ENCODE measurements at regions not wholly inside any gene's neighbourhood (a gene's known extent, or its start where the extent isn't known, plus 50 kb on each side); places are given as distances from the start of the nearest gene placed in this dataset.

GRCh38 chr13:50344717-50345116 lies 329.5 kb downstream of the KCNRG start:
- TF ChIP-seq EZH2 (IDR thresholded peaks at IDR 0.05; ENCODE audit: borderline replicate concordance, insufficient read depth, low read depth, low read length, poor library complexity, severe bottlenecking) (no peak), CTCF (IDR thresholded peaks at IDR 0.05) (no peak)
